GM19023 (cell line): ENCODE measurements at regions not wholly inside any gene's neighbourhood (a gene's known extent, or its start where the extent isn't known, plus 50 kb on each side); places are given as distances from the start of the nearest gene placed in this dataset.
A peak's percentile ranks its signal among the peaks of the same experiment; 100 is the strongest.
"Not testable (repeated sequence)": the region's sequence is repeated elsewhere in the genome, so short reads cannot be mapped to it uniquely, and the experiment has no call there.

Experiments
- ATAC-seq: cut with Tn5 transposase; IDR thresholded peaks from one replicate; pipeline ENCODE4 v1.9.1; 2021; ENCODE audit warnings: mild to moderate bottlenecking, moderate library complexity; ENCODE audit not compliant: unreplicated experiment

DNA sequence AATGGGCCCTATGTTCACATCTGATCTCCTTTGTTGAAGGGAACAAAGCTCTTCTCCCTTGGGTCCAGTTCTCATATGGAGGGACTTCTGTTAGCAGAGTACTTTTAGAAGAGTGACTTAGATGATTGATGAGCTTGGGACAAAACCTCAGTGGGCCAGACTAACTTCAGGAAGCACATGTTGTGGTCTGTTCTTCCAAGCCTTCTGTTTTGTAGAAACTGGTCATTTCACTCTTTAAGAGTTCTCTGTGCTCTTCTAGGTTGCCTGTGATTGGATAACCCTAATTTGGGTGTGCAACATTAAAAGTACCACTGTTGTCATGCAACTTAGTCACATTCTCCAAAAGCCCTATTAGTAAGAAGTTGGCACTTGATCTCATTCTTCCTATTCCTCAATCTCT lies 183.5 kb upstream of the ACO1 start:
- ATAC-seq: no peak

DNA sequence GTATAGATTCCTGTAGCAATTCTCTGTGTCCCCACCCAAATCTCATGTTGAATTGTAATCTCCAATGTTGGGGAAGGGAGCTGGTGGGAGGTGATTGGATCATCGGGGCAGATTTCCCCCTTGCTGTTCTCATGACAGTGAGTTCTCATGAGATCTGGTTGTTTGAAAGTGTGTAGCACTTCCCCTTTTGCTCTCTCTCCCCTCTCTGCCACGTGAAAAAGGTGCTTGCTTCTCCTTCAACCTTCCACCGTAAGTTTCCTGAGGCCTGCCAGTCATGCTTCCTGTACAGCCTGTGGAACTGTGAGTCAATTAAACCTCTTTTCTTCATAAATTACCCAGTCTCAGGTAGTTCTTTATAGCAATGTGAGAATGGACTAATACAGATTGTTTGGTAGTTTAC lies 175.3 kb upstream of the ACO1 start:
- not testable (repeated sequence) for ATAC-seq

DNA sequence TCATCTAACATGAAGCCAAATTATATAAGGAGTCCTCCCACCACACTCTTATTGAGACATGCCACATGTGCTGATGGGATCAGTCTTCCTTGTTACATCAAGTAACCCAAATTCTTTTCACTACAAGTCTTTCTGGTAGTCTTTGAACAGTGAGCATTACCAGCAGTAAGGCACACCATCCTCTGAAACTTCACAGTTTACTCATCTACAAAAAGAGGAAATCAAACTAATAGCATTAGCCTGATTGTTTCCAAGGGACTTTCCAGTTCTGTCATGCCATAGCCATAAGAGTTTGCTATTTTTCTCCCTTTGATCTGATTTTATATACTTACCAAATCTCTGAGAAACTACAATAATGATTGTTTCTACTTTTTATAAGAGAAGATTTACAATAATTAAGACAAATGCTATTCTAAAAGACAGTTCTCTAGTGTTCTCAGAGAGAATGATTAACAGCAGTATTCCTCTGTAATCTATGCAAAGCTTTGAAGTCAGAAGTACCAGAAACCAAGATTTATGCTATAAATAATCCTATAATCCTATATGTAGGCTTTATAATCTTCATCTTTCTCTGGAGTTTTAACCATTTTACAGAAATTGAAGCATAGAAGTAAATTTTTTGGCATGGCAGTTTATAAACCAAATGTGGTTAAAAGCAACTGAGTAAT lies 166.2 kb upstream of the ACO1 start:
- ATAC-seq: peak; percentile 97

DNA sequence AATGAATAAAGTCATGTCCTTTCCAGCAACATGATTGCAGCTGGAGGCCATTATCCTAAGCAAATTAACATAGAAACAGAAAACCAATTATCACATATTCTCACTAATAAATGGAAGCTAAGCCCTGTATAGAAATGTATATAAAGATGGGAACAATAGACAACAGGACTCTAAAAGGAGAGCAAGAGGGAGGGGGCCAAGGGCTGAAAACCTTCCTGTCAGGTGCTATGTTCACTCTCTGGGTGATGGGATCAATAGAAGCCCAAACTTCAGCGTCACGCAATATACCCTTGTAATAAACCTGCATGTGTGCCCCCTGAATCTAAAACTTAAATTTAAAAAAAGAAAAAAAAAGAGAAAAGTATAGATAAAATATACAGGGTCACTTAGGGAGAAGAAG lies 163.7 kb upstream of the ACO1 start:
- no peak for ATAC-seq

GRCh38 chr9:32234451-32234850 lies 150.0 kb upstream of the ACO1 start:
- no peak for ATAC-seq

- ATAC-seq: no peak
Measured at GRCh38 chr9:32247168-32247567, 137.3 kb upstream of the ACO1 start.

DNA sequence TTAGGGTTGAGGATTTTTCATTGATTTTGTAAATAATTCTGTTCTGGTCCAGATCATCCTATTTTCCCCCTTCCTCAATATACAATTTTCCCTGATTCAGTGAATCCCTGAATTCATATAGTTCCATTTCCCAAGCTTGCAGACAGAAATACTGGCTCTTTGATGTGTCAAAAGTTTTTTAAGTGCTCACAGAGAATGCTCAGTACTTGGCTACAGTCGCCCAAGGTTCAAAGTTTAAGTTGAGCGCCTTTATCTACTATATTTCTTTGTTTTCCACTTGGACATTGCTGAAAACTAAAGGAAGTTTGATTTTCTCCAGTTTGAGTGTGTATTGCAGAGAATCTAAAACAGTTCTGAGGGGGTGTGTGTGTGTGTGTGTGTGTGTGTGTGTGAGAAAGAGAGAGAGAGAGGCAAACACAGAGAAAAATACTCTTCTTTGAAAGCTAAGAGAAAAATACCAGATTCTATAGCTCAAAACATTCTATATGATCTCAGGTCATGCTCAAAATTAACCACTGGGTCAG lies 136.2 kb upstream of the ACO1 start:
- ATAC-seq: no peak

DNA sequence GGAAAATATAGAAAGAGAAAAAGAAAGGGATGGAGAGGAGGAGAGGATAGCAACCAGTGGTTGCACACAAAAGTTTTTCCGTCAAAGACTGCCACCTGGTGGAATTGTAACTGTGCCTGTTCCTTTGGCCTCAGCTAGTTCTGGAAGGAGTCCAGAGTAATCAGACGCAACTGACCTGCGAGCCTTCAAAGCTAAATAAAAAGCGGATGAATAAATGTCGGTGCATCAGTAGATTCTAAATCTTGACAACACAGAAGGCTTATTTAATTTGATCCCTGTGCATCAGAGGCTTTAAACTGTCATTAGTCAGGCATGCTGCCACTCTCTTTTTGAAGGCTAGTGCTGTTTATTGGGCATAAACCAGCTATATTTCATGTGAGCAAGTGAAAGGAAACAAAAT lies 132.9 kb upstream of the ACO1 start:
- peak; percentile 90 for ATAC-seq

DNA sequence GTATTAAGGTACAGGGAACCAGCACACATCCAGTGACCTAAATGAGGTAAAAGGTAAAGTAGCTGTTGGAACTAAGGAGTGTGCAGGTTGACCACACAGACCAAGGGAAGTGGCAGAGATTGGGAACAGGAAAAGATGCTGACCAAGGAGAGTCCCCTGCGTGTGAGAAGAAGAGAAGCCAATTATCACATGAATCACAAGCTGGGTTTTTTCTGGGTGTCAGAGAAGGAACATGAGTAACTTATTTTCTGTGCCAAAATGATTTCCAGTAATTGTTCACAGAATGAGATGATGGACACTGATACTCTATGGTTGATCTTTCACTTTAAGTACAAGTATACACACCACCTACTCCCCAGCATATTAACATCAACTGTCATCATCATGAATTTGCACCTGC lies 130.7 kb upstream of the ACO1 start:
- no peak for ATAC-seq

DNA sequence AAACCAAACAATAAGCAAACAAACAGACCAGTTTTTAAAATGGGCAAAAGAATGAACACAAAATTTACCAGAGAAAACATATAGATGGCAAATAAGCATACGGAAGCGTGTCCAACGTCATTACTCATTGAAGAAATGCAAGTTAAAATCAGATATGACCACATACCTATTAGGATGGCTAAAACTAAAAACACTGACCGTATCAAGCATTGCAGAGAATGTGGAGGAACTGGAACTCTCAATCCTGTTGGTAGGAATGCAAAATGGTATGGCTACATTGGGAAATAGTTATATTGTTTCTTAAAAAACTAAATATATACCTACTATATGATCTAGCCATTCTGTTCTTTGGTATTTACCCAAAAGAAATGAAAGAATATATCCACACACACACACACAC lies 129.4 kb upstream of the ACO1 start:
- no peak for ATAC-seq

DNA sequence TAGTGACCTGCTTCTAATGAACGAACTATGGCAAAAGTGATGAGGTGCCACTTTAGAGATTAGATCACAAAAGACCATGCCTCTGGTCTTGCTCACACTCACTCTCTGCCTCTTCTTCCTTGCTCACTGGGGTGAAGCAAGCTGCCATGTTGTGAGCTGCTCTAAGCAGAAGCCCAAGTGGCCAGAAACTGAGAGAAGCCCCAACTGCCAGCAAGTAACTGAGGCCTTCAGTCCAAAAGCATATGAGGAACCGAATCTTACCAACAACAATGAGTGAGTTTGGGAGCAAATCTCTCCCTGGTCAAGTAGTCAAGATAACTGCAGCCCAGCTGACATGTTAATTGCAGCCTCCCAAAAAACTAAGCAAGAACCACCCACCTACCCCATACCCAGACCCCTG lies 126.0 kb upstream of the ACO1 start:
- ATAC-seq: no peak

GRCh38 chr9:32260151-32260862 lies 124.1 kb upstream of the ACO1 start:
- ATAC-seq: no peak

DNA sequence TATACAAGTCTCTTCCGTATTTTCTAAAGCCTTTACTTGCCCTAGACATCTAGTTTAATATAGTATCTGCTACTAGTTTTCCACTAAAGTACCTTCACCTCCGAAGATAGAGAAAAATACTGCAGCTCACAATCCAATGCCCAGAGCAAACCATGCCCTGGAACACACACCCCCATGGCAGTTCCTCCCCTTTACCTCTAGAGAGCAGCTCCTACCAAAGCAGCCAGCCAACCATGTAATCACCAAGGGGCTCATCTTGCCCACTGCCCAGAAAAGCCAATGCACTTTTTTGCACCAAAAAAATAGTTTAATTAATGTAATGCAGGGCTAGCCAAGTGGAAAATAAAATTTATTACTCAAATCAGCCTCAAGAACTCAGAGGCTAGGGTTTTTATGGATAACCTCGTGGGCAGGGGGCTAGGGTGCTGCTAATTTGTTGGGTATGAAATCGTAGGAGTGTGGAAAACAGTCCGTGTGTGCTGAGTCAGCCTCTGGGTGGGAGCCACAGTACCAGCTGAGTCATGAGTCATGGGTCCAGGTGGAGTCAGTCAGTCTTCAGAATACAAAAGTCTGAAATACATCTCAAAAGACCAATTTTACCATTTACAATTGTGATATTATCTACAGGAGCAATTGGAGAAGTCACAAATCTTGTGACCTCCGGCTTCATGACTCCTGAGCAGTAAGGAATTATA lies 120.1 kb upstream of the ACO1 start:
- no peak for ATAC-seq

- ATAC-seq: no peak
Measured at GRCh38 chr9:32265037-32265436, 119.4 kb upstream of the ACO1 start.

- no peak for ATAC-seq
Measured at GRCh38 chr9:32278991-32279390, 105.5 kb upstream of the ACO1 start.

- ATAC-seq: no peak
Measured at GRCh38 chr9:32289756-32290155, 94.7 kb upstream of the ACO1 start.

GRCh38 chr9:32291370-32291769 lies 93.1 kb upstream of the ACO1 start:
- ATAC-seq: no peak

DNA sequence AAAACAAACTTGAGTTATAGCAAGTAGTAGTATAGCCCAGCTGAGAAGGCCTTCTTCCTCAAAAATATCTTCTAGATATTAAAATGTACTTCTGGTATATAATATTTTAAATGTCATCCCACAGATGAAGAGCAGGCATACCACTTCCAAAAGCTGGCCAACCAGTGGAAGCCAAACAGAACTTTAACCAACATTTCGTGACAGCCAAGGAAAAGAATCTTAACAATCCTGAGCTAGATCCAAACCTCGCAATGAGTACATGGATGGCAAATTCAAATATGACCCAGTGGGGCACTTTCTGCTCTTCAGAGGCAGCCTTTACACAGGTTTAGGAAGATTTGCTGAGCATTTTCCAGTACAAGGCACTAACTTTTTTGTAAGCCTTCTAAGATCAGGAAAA lies 91.8 kb upstream of the ACO1 start:
- no peak for ATAC-seq

- ATAC-seq: no peak
Measured at GRCh38 chr9:32293091-32293490, 91.4 kb upstream of the ACO1 start.

DNA sequence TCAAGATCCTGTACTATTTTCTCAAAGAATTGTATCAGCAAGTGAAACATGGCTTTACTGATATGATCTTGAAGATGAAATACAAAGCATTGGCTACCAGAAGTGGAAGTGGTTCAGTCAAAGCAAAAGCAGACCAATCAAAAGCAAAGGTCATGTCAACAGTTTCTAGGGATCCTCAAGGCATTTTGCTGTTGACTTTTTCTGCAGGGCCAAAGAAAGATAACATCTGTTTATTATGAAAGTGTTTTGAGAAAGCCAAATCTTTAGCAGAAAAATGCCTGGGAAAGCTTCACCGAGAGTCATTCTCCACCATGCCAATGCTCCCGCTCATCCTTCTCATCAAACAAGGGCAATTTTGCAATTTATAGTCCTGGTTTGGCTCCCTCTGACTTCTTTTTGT lies 90.3 kb upstream of the ACO1 start:
- no peak for ATAC-seq

DNA sequence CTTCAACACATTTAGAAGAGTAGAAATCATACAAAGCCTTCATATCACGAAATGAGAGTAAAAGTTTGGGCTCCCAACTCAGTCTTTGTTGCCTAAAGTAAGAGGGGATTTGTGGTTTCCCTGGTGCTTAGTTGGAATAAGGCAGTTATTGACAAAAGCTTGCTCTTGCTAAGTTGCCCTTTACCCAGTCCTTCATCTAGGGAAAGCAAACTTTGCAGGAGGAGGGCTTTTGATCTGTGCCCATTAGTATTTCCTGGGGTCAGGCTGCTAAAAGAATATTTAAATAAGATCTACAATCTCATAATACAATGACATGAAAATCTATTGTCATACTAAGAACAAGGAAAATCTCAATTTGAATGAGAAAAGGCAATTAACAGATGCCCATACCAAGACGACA lies 84.1 kb upstream of the ACO1 start:
- ATAC-seq: no peak

- ATAC-seq: no peak
Measured at GRCh38 chr9:32304495-32304894, 79.9 kb upstream of the ACO1 start.
